HCT116 (cell line): ENCODE measurements at regions not wholly inside any gene's neighbourhood (a gene's known extent, or its start where the extent isn't known, plus 50 kb on each side); places are given as distances from the start of the nearest gene placed in this dataset.
"Not testable (repeated sequence)": the region's sequence is repeated elsewhere in the genome, so short reads cannot be mapped to it uniquely, and the experiment has no call there.

Experiments used
- ATAC-seq: fragments of 200-7000 bp; cut with Tn5 transposase; 2 replicates; pipeline ENCODE4 v1.9.1; 2020; ENCODE audit warnings: mild to moderate bottlenecking, moderate library complexity
- BruUV-seq: library from RNA; stranded (reverse); fragments of 400-500 nt; replicated peaks from 2 replicates; lab custom pipeline; 2021; lab: Mats Ljungman, UMichigan
- CTCF ChIA-PET: fragments of 300-600 bp; sonication (Branson Sonifier 250); formaldehyde crosslinking; loops from one replicate; lab custom pipeline; 2021; ENCODE audit warnings: antibody characterized with exemption; lab: Charles Lee
- POLR2A ChIA-PET: fragments of 300-600, 350-600 bp; sonication (Branson Sonifier 250); formaldehyde crosslinking; loops from one replicate; lab custom pipeline; 2021; ENCODE audit warnings: antibody characterized with exemption; lab: Charles Lee
- RAD21 ChIA-PET, 2 experiments: fragments of 300-600 bp; sonication (Branson Sonifier 250); formaldehyde crosslinking; loops; one replicate each; lab custom pipeline; 2023; ENCODE audit warnings: low total read pairs in 2 of 2; ENCODE audit not compliant: uncharacterized antibody in 2 of 2, unreplicated experiment in 2 of 2, low non-redundant PET in 1 of 2; lab: Charles Lee
- DNase-seq: peaks from one replicate; pipeline ENCODE4 v3.0.0-alpha.2; 2010; ENCODE audit warnings: low read depth, low spot score
- H2AFZ ChIP-seq: fragments of 200-600 bp; shearing (Covaris generic), sonication (generic); 2 replicates; pipeline ENCODE4 v1.6.1; 2017; ENCODE audit warnings: low read depth, mixed run types, mixed read lengths, antibody characterized with exemption, low read length; ENCODE audit not compliant: poor library complexity, severe bottlenecking
- H3K27ac ChIP-seq: 2 replicates; pipeline ENCODE4 v1.5.1; 2012; ENCODE audit warnings: low read depth, low read length
- H3K27me3 ChIP-seq: fragments of 200-600 bp; sonication (generic); 2 replicates; pipeline ENCODE4 v1.6.1; 2016; ENCODE audit warnings: mixed run types, low read length, mixed read lengths; ENCODE audit not compliant: insufficient read depth
- H3K36me3 ChIP-seq, 2 experiments: fragments of 200-500 bp in 1 of 2; fragments of 200-600 bp in 1 of 2; sonication (Bioruptor generic) in 1 of 2; sonication (generic) in 1 of 2; 2 replicates each; pipeline versions ENCODE4 v1.5.1 to v1.6.1; 2014 to 2016; ENCODE audit warnings: low read length in 2 of 2, inconsistent platforms in 1 of 2, mixed read lengths in 1 of 2, mixed run types in 1 of 2; ENCODE audit not compliant: insufficient read depth in 2 of 2, control insufficient read depth in 1 of 2
- H3K4me1 ChIP-seq, 2 experiments: fragments of 200-600 bp in 1 of 2; sonication (generic) in 1 of 2; 2 replicates each; pipeline versions ENCODE4 v1.5.1 to v1.6.1; 2012 to 2017; ENCODE audit warnings: low read length in 2 of 2, inconsistent platforms in 1 of 2, mild to moderate bottlenecking in 1 of 2, mixed read lengths in 1 of 2, mixed run types in 1 of 2, moderate library complexity in 1 of 2; ENCODE audit not compliant: insufficient read depth in 2 of 2, control insufficient read depth in 1 of 2
- H3K4me2 ChIP-seq: fragments of 200-600 bp; sonication (generic); 2 replicates; pipeline ENCODE4 v1.6.1; 2017; ENCODE audit warnings: mixed run types, low read length, mixed read lengths
- H3K4me3 ChIP-seq, 2 experiments: fragments of 200-600 bp in 1 of 2; sonication (generic) in 1 of 2; replicated peaks in 1 of 2; 2 replicates each; pipeline ENCODE4 v1.5.1; 2011 to 2016; ENCODE audit warnings: low read length in 2 of 2, control low read depth in 1 of 2, low read depth in 1 of 2, mild to moderate bottlenecking in 1 of 2, mixed read lengths in 1 of 2, mixed run types in 1 of 2
- H3K79me2 ChIP-seq: fragments of 200-600 bp; sonication (generic); 2 replicates; pipeline ENCODE4 v1.6.1; 2017; ENCODE audit warnings: mild to moderate bottlenecking, mixed run types, low read length, moderate library complexity, mixed read lengths; ENCODE audit not compliant: insufficient read depth
- H3K9ac ChIP-seq: fragments of 200-600 bp; sonication (generic); 2 replicates; pipeline ENCODE4 v1.6.1; 2016; ENCODE audit warnings: low read length, mixed read lengths
- H3K9me2 ChIP-seq: fragments of 200-600 bp; sonication (generic), shearing (Covaris generic); 2 replicates; pipeline ENCODE4 v1.6.1; 2017; ENCODE audit warnings: mixed run types, mild to moderate bottlenecking, moderate library complexity; ENCODE audit not compliant: insufficient read depth
- H3K9me3 ChIP-seq, 2 experiments: fragments of 200-500 bp in 1 of 2; fragments of 200-600 bp in 1 of 2; sonication (Bioruptor generic) in 1 of 2; sonication (generic) in 1 of 2; 2 replicates each; pipeline ENCODE4 v1.6.1; 2014 to 2017; ENCODE audit warnings: low read length in 2 of 2, mixed read lengths in 2 of 2, inconsistent platforms in 1 of 2, low read depth in 1 of 2, mild to moderate bottlenecking in 1 of 2, mixed run types in 1 of 2, moderate library complexity in 1 of 2; ENCODE audit not compliant: control insufficient read depth in 1 of 2, insufficient read depth in 1 of 2
- H4K20me1 ChIP-seq: fragments of 200-600 bp; sonication (generic), shearing (Covaris generic); 2 replicates; pipeline ENCODE4 v1.6.1; 2017; ENCODE audit warnings: mixed run types, mild to moderate bottlenecking, moderate library complexity; ENCODE audit not compliant: insufficient read depth
- CTCF ChIP-seq, 3 experiments: fragments of 200-600 bp in 1 of 3; sonication (generic) in 1 of 3; IDR thresholded peaks in 2 of 3; conservative IDR thresholded peaks in 1 of 3; 2 replicates each; pipeline ENCODE4 v1.5.1; 2012 to 2017; ENCODE audit warnings: low read depth in 2 of 3, low read length in 2 of 3, antibody characterized with exemption in 1 of 3, borderline replicate concordance in 1 of 3, control low read depth in 1 of 3, mild to moderate bottlenecking in 1 of 3, mixed read lengths in 1 of 3, mixed run types in 1 of 3, moderate library complexity in 1 of 3; ENCODE audit not compliant: insufficient read depth in 1 of 3
- EGR1 ChIP-seq: IDR thresholded peaks from 2 replicates; pipeline ENCODE4 v1.6.1; 2012; ENCODE audit warnings: low read depth
- POLR2A ChIP-seq: IDR thresholded peaks from 2 replicates; pipeline ENCODE4 v1.7.0; 2011; ENCODE audit warnings: borderline replicate concordance; ENCODE audit not compliant: insufficient read depth, insufficient read length; ENCODE audit errors: extremely low read depth
- RAD21 ChIP-seq: IDR thresholded peaks from 2 replicates; pipeline ENCODE4 v1.6.1; 2012; ENCODE audit warnings: low read depth, mild to moderate bottlenecking
- REST ChIP-seq: IDR thresholded peaks from 2 replicates; pipeline ENCODE4 v1.6.1; 2012; ENCODE audit warnings: low read depth
- ZFX ChIP-seq: fragments of 450-650 bp; IDR thresholded peaks from 2 replicates; pipeline ENCODE4 v1.6.1; 2017
- intact Hi-C: fragments of 100-400 bp; cut with micrococcal nuclease; formaldehyde crosslinking; loops from 2 replicates; pipeline ENCODE4 v1.10.0; 2022

DNA sequence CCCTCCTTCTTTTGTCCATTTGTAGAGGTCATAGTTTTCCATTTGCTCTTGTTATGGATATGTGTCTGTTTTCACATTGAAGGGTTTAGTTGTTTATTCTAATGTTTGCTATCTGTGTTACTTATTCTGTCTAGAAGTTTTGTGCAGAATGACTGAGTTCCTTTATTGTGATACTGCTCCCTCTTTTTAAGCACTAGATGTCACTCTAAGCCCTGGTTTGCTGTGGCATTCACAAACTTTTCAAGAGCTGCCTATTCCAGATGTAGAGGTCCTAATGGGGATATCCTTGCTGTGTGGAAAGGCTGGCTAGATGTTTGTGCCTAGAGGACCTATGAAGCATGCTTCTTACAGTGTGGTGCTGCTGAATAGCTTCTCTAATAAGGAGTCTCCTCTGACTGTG lies 338.6 kb downstream of the SPIN4 start:
- Histone ChIP-seq H3K79me2 (no peaks in the 10 kb centered on the region), H3K4me2 (no peak overlapping the region), H2AFZ (no peak overlapping the region), H3K9ac (no peak overlapping the region), H3K36me3 (no peaks in the 10 kb centered on the region), H3K9me3 (no peaks in the 10 kb centered on the region), H3K9me2 (no peaks in the 10 kb centered on the region), H3K4me1 (no peaks in the 10 kb centered on the region), H3K4me3 (no peak overlapping the region), H3K27me3 (no peaks in the 10 kb centered on the region), H3K27ac (no peak overlapping the region), H4K20me1 (no peaks in the 10 kb centered on the region)
- ATAC-seq (no peak), DNase-seq (no peak)
- TF ChIP-seq POLR2A (no peak), EGR1 (no peak), CTCF (IDR thresholded peaks at IDR 0.05 in 2 of 3, conservative IDR thresholded peaks at IDR 0.05 in 1 of 3; ENCODE audit: borderline replicate concordance in 1 of 3, insufficient read depth in 1 of 3, low read depth in 2 of 3, low read length in 2 of 3) (peak in 2 of 3 experiments; percentile 20 to 26; a peak in 1 of 6 replicates), RAD21 (0 out of 2 replicates have a peak, but pooled peaks have one; percentile 8), ZFX (no peak), REST (no peak)
- intact Hi-C loops = no loop called here
- ChIA-PET RAD21 (no interaction called here), POLR2A (no interaction called here), CTCF (interaction anchor here (1.0 to 1.3 kb wide), 3 partner anchors 38 to 262 kb away, joined by 3 to 4 read pairs (median 3); no protein-coding TSS in a partner anchor)
- BruUV-seq = no TSS peak

GRCh38 chrX:63000196-63000595 lies 350.9 kb downstream of the SPIN4 start:
- H2AFZ ChIP-seq, H3K4me2 ChIP-seq, H3K27me3 ChIP-seq, H4K20me1 ChIP-seq, H3K79me2 ChIP-seq, H3K36me3 ChIP-seq, intact Hi-C loops, H3K9me2 ChIP-seq, DNase-seq, H3K27ac ChIP-seq, H3K4me1 ChIP-seq, H3K9ac ChIP-seq, H3K4me3 ChIP-seq, H3K9me3 ChIP-seq, ATAC-seq, BruUV-seq, POLR2A ChIA-PET, RAD21 ChIA-PET, CTCF ChIA-PET: not testable (repeated sequence)
